Prostate gland (tissue), 2 donors: ENCODE measurements at regions not wholly inside any gene's neighbourhood (a gene's known extent, or its start where the extent isn't known, plus 50 kb on each side); places are given as distances from the start of the nearest gene placed in this dataset.
"Not testable (repeated sequence)": the region's sequence is repeated elsewhere in the genome, so short reads cannot be mapped to it uniquely, and the experiment has no call there.

Source experiments
- DNase-seq: peaks from one replicate; pipeline ENCODE4 v3.0.0-alpha.2; 2019; ENCODE audit warnings: low spot score
- H3K27ac ChIP-seq, 2 donors: fragments of 200-600 bp; sonication (generic); 2 replicates each; pipeline ENCODE4 v1.5.1; 2017 to 2019
- H3K27me3 ChIP-seq: fragments of 200-600 bp; sonication (generic); replicated peaks from 2 replicates; pipeline ENCODE4 v1.5.1; 2019; ENCODE audit not compliant: insufficient read depth
- H3K36me3 ChIP-seq, 2 donors: fragments of 200-600 bp; sonication (generic); 1 replicate in 1 of 2; 2 replicates in 1 of 2; pipeline versions ENCODE4 v1.5.1 to v1.8.1; 2017 to 2019
- H3K4me1 ChIP-seq: fragments of 200-600 bp; sonication (generic); replicated peaks from 2 replicates; pipeline ENCODE4 v1.5.1; 2019
- H3K4me3 ChIP-seq, 2 donors: fragments of 200-600 bp; sonication (generic); 2 replicates each; pipeline ENCODE4 v1.5.1; 2017 to 2019
- H3K9me3 ChIP-seq: fragments of 200-600 bp; sonication (generic); 2 replicates; pipeline ENCODE4 v1.5.1; 2017
- CTCF ChIP-seq, 4 experiments: fragments of 200-600 bp in 2 of 4; fragments of 450-650 bp in 2 of 4; sonication (generic) in 2 of 4; IDR thresholded peaks; 1 replicate in 3 of 4; 2 replicates in 1 of 4; pipeline ENCODE4 v1.5.1; 2016 to 2019; ENCODE audit warnings: antibody characterized with exemption in 4 of 4, mild to moderate bottlenecking in 2 of 4, moderate library complexity in 2 of 4
- POLR2A ChIP-seq: fragments of 450-650 bp; IDR thresholded peaks from one replicate; pipeline ENCODE4 v1.6.1; 2016; ENCODE audit warnings: antibody characterized with exemption, mild to moderate bottlenecking
- POLR2AphosphoS5 ChIP-seq: sonication (generic); formaldehyde crosslinking; IDR thresholded peaks from one replicate; pipeline ENCODE4 v1.6.1; 2017; ENCODE audit warnings: antibody characterized with exemption
- WGBS: methylation state at CpG from one replicate; pipeline ENCODE4 v1.1.5; 2018; 5-methylcytosine and 5-hydroxymethylcytosine counted together
- intact Hi-C: fragments of 100-400 bp; cut with DNase I; formaldehyde crosslinking; loops from one replicate; pipeline ENCODE4 v1.14.2; 2022

DNA sequence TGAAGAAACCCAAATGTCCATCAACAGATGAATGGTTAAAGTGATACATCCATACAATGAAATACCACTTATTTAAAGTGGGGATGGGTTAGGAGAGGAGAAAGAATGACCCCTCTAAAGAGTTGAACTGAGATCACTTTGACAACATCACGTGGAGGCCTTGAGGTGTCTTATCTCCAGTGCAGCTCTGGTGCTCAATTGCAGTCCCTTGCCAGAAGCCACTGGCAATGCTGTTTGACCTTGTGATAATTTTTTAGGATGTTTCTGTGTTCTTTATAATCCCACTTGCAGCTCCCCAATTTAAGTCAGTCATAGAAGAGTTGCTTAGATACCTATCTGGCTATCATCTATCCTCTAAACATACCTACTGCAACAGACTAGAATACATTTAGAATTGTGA, 167.6 kb downstream of the ZNF648 start:
- TF ChIP-seq CTCF (IDR thresholded peaks at IDR 0.05) (no peak), POLR2AphosphoS5 (no peak), POLR2A (no peak)
- Histone ChIP-seq H3K27me3 (no peaks in the 10 kb centered on the region), H3K4me1 (no peaks in the 10 kb centered on the region), H3K36me3 (no peaks in the 10 kb centered on the region), H3K4me3 (no peak overlapping the region), H3K27ac (no peak overlapping the region), H3K9me3 (no peaks in the 10 kb centered on the region)
- intact Hi-C loops, result no loop called here
- DNase-seq, result no peak
- WGBS, result 55% methylated on average over 1 of the region's 1 CpG

DNA sequence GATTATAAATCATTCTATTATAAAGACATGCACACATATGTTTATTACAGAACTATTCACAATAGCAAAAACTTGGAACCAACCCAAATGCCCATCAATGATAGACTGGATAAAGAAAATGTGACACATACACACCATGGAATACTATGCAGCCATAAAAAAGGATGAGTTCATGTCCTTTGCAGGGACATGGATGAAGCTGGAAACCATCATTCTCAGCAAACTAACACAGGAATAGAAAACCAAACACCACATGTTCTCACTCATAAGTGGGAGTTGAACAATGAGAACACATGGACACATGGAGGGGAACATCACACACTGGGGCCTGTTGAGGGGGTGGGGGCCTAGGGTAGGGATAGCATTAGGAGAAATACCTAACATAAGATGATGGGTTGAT, 168.4 kb downstream of the ZNF648 start:
- DNase-seq, intact Hi-C loops, H3K27me3 ChIP-seq, H3K4me1 ChIP-seq, H3K36me3 ChIP-seq, H3K27ac ChIP-seq, H3K4me3 ChIP-seq, H3K9me3 ChIP-seq: not testable (repeated sequence)

DNA sequence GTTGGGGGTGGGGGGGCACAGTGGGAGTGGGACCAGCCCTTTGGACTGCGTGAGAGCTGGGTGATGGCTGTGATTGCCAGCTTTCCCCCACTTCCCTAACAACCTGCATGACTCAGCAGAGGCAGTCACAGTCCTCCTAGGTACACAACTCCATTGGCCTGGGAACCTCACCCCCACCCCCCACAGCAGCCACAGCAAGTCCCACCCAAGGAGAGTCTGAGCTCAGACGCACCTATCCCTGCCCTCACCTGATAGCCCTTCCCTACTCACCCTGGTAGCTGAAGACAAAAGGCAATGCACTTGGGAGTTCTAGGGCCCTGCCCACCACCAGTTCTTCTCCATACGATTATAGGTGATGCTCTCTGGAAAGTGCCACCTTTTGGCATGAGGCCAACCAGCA, 188.9 kb downstream of the ZNF648 start:
- intact Hi-C loops, result no loop called here
- Histone ChIP-seq H3K4me3 (no peak overlapping the region), H3K27me3 (no peaks in the 10 kb centered on the region), H3K36me3 (no peaks in the 10 kb centered on the region), H3K9me3 (no peaks in the 10 kb centered on the region), H3K27ac (no peak overlapping the region), H3K4me1 (no peaks in the 10 kb centered on the region)
- DNase-seq, result no peak
- WGBS, result 88% methylated on average over 3 of the region's 3 CpGs
- TF ChIP-seq CTCF (IDR thresholded peaks at IDR 0.05), result no peak
- no peak for TF ChIP-seq POLR2AphosphoS5

- WGBS, result 75% methylated on average over 1 of the region's 1 CpG
- no peaks in the 10 kb centered on the region for H3K27me3 ChIP-seq
- no peak for DNase-seq
Observed at GRCh38 chr1:181863736-181864135, 197.8 kb downstream of the ZNF648 start.

DNA sequence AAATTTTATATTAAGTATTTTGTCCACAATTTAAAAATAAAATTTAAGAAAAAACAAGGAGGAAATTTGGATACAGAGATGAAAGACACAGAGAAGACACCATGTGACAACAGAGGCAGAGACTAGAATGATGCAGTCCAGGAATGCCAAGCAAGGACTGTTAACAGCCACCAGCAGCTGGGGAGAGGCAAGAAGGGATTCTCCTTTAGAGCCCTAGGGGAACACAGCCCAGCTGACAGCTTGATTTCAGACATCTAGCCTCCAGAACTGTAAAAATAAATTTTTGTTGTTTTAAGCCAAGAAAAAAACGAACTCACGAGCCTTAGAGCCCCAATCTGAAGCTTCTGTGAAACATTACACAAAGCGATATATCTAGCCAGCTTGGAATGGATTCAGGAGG, 198.5 kb downstream of the ZNF648 start:
- H3K4me3 ChIP-seq, result no peak overlapping the region
- 77% methylated on average over 3 of the region's 3 CpGs for WGBS

More at GRCh38 chr1:181863736-181864135, 197.8 kb downstream of the ZNF648 start:
- no peaks in the 10 kb centered on the region for H3K36me3 ChIP-seq
- intact Hi-C loops, result no loop called here
- H3K9me3 ChIP-seq, result no peaks in the 10 kb centered on the region
- no peak overlapping the region for H3K4me3 ChIP-seq
- no peaks in the 10 kb centered on the region for H3K4me1 ChIP-seq
- H3K27ac ChIP-seq, result no peak overlapping the region
- TF ChIP-seq CTCF (IDR thresholded peaks at IDR 0.05) (no peak), POLR2A (no peak), POLR2AphosphoS5 (no peak)

More for the DNA sequence above, 198.5 kb downstream of the ZNF648 start:
- TF ChIP-seq POLR2A (no peak), POLR2AphosphoS5 (no peak), CTCF (IDR thresholded peaks at IDR 0.05) (no peak)
- intact Hi-C loops, result no loop called here
- no peak for DNase-seq
- no peak overlapping the region for H3K27ac ChIP-seq
- no peaks in the 10 kb centered on the region for H3K36me3 ChIP-seq
- no peaks in the 10 kb centered on the region for H3K27me3 ChIP-seq
- H3K9me3 ChIP-seq, result no peaks in the 10 kb centered on the region
- no peaks in the 10 kb centered on the region for H3K4me1 ChIP-seq
